HG02870 (cell line): ENCODE measurements at regions not wholly inside any gene's neighbourhood (a gene's known extent, or its start where the extent isn't known, plus 50 kb on each side); places are given as distances from the start of the nearest gene placed in this dataset.
"Not testable (repeated sequence)": the region's sequence is repeated elsewhere in the genome, so short reads cannot be mapped to it uniquely, and the experiment has no call there.

Source experiments
- ATAC-seq: cut with Tn5 transposase; IDR thresholded peaks from one replicate; pipeline ENCODE4 v1.9.1; 2021; ENCODE audit warnings: mild to moderate bottlenecking, moderate library complexity; ENCODE audit not compliant: unreplicated experiment

DNA sequence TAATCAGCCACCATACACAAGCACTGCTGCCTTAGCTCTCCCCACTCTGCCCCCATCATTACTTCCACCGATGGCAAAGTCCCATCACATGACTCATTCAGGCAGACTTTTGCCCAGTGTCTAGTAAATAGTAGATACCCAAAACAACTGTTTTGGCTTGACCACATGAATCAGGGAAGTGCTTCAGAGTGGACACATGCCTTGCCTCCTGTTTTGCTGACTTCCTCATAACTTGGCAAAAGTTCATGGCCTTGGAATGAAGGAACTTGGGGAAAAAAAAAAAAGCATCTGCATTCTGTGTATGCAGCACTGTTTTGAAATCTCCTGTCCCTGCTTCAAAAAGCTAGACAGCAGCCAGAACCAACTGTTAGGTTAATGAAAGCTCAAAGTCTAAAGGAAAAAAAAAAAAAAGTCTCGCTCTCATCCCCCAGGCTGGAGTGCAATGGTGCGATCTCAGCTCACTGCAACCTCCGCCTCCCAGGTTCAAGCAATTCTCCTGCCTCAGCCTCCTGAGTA, 335.3 kb downstream of the FAM181B start:
- ATAC-seq, result no peak

DNA sequence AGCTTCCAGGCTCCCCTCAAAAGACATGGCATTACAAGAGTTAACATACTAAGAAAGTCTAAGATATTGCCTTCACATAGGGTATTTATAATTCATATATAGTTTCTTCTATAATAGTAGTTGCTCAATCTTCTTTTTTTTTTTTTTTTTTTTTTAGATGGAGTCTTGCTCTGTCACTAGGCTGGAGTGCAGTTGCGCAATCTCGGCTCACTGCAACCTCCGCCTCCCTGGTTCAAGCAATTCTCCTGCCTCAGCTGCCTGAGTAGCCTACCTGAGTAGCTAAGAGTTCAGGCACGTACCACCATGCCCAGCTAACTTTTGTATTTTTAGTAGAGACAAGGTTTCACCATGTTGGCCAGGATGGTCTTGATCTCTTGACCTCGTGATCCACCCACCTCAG, 337.0 kb downstream of the FAM181B start:
- ATAC-seq, result not testable (repeated sequence)

DNA sequence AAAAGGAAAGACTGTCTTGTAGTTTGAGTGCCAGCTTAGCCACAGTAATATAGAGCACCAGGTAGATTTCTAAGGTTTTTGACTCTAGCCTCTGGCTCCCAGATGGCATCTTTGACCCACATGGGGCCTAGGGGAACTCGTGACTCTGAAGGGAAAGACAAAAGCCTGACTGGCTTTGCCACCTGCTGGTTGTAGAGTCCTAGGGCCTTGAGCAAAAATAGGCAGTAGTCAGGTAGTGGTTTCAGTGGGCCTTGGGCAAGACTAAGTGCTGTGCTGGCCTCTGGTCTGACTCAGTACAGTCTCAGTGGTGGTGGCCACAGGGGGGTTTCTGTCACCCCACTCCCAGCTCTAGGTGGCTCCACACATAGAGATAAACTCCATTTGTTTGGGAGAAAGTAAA, 349.4 kb downstream of the FAM181B start:
- ATAC-seq, result no peak

DNA sequence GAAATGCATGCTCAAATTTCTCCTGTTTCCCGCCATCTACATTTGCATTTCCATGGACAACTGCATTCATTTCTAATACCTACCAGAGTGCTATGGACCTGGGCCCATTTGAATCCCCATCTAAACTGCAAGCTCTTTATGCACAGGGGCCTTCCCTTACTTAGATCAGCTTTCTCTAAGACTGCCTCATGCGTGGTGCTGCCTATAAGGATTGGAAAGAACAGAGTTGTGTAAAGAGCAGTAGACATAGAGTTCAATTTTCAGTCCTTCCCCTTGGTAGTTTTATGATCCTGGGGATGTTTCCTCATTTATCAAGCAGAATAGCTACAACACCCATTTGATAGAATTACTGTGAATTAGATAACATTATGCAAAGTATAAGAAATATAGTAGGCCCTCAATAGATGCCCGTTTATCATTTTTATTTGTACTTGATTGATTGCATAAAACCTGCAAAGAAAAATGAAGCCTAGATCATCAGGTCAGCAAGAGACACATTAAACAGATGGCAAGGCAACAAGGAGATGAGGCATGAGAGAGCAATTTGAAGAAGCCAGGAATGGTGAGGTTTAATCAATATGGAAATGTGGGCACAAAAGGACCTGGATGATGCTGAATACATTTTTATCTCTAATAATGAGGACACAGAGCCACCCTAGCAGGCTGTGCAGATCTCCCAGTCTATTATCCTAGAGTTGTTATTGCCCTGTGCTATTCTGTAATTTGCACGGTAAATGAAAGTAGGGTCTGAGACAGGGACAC, 359.7 kb downstream of the FAM181B start:
- ATAC-seq, result no peak

DNA sequence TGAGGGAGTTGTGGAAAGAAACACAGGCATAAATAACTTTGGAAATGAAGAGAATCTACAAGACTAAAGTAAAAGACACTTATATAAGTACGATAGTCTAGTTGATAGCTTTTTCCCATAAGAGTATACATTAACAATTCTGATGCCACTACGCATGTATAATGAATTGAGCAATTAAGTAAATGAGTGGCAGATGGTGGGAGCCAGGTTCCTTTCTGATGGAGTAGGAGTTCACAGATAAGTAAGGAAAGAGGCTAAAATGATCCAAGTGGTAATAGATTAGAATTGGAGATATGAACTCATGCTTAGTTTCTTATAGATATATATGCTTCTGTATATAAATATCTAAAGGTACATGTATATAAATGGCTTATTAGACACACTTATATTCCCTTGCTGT, 368.3 kb downstream of the FAM181B start:
- ATAC-seq, result no peak

DNA sequence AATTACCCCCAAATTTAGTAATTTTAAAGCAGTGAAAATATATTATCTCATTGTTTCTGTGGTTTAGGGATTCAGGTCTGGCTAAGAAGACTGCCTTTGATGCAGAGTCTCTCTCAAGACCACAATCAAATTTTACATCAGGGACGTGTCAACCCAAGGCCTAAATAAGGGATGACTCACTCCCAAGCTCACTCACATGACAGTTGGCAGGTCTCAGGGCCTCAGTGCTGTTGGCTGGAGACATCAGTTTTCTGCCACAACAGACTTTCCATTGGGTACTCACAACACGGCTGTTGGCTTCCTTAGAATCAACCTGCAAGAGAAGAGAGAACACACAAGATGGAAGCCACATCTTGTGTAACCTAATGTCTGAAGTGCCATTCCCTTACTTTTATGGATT, 377.3 kb downstream of the FAM181B start:
- no peak for ATAC-seq

DNA sequence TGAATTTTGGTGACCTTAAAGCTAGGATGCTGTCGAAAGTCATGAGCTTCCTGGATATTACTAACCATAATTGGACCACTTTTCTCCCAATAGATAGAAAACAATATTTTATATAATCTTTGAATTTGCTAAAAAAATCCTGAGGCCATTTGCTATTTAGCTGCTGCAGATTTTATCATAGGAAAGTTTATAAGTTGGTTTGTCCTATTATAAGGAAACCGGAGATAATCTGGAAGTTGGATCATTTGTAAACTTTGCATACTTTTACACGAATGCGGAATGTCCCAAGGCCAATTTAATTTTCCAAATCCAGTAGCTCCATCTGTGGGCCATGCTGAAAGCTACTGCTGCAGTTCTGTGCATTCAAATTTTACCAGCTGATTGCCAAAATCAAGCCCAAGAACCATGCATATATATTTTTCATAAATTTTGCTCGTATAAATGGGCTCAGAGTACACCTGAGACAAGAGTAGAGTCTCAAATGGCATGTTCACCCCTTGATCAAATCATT, 378.3 kb downstream of the FAM181B start:
- ATAC-seq, result no peak

DNA sequence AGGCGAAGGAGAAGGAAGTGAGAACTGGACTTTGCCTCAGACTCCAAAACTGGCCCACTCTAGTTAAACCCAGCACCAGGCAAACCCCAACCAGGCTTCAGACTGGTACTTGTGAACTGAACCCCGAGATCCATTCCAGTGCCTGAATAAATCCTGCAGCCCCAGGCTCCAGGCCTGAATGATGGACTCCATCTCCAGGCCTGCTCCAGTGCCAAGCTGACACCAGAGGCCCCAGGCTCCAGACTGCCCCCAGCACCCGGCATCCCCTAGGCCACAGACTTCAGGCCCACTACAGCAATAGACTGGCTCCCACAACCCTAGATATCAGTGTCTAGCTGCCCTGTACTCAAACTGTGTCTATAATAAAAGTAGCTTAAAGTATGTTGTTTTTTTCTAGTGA, 406.8 kb downstream of the FAM181B start:
- ATAC-seq, result no peak

DNA sequence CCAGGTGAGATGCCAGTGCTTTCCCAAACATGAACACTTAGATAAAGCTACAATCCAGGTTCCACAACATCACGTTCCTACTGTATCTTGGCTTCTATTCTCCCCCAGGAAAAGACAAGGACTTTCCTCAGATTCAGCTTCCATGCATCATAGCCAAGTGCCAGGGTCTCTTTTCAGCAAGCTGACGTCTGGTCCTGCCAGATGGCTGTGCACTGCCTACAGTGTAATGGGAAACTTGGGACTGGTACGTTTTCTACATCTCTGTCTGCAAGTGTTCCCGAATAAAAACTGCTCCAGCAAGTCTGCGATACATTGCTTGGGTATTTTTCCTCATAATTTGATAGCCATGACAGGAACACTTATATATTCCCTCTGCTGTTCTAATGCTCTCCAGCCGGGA, 412.5 kb downstream of the FAM181B start:
- no peak for ATAC-seq

DNA sequence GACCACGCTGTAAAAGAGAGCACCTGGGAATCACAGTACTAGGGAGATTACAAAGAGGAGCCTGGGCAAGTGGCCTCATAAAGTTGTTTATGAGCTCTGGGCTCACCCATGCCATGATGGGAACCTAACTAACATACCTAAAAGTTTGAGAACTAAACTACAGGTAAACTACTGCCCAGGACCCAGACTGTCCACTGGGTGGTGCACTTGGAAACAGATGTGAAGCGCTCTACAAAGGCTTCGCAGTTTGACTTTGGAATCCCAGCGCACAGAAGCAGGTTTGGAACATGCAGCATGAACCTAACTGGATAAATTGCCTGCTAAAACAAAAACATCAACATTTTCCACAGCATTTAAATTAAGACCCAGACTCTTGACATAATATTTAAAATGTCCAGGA, 418.6 kb downstream of the FAM181B start:
- peak; percentile 57 for ATAC-seq

DNA sequence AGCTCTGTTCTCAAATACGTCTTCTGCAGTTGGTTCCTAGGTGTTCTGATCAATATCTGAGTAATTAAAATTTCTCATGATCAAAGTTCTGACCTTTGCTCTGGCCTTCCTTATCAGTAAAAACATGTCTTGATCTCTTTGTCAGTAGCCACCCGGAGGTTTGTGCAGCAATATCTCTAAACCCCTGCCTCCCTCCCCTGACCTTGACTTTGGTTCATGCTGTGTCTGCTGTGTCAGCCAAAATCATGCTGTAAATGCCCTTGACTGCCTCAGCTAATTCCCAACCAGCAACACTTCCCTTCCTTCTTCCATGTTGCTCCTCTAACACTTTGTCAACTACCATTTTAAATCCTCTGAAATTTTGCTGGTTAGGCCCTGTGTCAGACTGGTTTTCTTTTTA, 424.7 kb downstream of the FAM181B start:
- no peak for ATAC-seq

DNA sequence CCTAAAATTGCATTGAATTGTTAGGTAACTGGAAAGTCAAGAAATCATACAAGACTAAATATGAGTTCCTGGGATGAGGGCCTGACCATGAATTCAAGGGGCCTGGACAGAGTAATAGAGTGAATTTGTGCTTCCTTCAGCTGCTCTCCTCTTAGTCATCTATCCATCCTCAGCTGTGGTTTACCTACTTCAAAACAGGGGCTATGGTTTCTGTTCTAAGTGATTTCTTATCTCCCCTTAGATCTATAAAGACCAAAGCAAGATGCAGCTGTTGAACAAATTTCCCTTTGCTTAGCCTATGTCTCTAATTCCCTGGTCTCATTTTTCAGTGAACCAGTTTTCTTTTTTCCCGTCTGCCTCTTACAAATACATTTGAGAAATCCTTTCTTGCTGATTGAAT, 428.5 kb downstream of the FAM181B start:
- ATAC-seq, result no peak

DNA sequence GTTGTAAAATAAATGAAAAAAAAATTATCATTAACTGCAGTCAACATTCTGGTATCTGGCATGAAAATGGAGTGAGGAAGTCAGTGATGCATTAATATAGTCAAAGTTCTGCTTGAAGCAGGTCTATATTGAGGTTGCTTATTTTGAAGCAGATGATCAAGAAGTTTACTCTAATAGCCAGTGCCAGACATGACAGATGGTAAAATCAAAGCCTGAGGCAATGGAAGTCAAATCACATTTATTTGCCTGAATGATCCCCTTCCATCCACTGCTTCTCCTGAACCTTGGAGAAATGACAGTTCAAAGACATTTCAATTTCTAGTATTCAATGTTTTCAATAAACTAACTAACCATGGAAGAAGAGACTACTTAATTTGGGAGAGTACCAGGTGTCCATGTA, 430.0 kb downstream of the FAM181B start:
- ATAC-seq, result no peak

DNA sequence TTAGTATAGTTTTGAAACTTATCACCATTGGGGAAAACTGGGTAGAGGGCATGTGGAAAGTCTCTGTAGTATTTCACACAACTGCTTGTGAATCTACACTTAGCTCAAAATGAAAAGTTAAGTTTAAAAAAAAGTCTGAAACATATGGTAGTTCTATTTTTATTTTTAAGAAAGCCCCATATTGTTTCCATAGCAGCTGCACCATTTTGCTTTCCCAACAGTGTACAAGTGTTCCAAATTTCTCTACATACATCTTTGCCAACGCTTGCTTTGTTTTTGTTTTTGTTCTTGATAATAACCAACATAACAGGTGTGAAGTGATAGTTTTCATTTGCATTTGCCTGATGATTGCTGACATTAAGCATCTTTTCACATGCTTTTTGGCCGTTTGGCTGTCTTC, 445.2 kb downstream of the FAM181B start:
- no peak for ATAC-seq

DNA sequence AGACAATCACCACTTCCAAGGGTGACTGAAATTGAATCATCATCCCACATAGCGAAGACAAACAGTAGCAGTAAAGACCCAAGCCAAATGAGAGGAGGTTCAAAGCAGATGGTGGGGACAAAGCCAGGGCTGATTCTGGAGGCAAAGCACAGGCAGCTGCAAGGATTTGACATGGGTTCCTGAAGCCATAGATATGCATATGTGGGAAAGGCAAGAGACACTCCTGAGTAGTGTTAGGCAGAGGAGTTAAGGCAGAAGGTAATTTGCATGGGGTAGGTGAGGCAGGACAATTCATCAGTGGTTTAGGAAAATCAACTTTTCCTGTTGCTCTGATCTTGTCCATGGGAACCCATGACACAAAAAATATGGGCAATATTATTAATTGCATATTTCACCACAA, 462.8 kb downstream of the FAM181B start:
- no peak for ATAC-seq

DNA sequence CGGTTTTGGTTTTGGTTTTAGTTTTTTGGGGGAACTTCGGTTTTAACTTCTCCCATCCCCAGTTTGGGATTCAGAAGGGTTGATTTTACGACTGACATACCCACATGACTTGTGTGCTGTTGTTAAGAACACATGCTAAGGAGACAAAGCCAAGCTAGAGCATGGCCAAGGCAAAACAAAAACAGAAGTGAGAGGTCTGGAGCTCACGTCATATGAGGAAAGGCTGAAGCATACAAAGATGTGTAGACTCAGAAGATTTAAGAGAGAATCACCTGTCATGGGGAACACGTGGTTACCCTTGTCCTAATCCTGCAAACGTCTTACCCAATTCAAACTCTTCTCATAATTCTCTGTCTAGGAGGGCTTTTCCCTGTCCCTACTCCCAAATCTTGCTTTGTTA, 465.0 kb downstream of the FAM181B start:
- ATAC-seq, result no peak

DNA sequence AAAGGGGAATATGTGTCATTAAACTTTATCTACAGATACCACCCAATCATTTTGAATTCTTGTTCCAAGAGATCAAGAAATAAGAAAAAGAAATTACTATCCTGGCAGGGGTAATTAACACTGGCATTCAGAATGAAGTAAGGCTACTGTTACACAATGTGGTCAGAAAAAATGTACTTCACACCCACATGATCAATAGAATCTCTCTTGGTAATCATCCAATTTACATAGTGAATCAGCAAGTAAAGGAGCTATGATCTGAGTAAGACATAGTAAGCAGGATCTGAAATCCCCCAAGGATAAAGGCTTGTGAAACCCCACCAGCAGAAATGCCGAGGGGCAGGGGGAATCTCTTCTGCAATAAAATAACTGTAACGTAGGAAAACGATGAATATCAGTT, 466.5 kb downstream of the FAM181B start:
- ATAC-seq, result no peak

DNA sequence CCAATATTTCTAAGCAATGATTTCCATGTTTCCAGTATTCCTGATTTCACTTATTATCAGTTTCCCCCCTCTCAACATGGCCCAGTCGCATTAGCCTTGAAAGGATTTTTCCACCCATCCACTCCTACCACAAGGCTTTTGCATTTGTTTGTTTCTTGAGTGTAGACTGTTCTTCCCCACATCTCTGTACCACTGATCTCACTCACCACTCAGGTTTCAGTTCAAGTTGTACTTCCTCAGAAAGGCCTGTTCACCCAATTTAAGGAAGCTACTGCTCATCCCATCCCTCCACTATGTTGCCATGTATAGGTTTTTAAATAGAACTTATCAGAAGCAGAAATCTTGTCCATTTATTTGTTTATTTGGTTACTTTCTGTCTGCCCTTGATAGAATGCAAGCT, 472.3 kb downstream of the FAM181B start:
- peak; percentile 81 for ATAC-seq

DNA sequence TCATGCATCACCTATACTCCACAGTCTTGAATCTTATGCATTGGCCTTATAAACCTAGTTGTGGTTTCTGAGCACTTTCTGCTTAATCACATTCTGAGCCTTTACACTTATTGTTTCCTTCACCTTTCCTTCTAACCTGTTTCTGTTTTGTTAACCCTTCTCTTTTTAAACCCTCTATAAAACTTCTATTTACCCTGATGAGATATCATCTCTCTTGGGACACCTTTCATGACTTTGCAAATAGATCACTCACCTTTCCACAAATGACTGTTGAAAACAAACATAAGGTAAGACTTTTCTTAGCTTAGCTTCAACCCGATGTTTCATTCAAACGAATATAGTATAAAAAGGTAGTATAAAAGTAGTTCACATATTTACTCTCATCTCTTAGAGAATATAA, 483.6 kb downstream of the FAM181B start:
- ATAC-seq, result no peak

DNA sequence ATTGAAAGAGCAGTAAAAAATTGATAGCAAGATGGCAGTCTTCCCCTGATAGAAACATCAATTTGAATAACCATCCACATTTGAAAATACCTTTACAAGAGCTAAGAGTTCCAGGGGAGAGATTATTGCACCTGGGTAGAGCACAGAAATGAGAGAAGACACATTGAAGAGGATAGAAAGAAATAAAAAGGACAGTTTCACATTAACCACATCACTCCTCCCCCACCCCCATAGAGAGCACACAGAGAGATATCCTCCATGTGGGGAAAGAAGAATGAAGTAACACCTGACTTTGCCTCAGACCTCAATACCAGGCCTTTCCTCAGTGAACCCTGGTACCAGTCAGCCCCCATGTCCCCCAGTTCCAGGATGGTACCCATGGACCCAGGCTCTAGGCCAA, 486.7 kb downstream of the FAM181B start:
- no peak for ATAC-seq

DNA sequence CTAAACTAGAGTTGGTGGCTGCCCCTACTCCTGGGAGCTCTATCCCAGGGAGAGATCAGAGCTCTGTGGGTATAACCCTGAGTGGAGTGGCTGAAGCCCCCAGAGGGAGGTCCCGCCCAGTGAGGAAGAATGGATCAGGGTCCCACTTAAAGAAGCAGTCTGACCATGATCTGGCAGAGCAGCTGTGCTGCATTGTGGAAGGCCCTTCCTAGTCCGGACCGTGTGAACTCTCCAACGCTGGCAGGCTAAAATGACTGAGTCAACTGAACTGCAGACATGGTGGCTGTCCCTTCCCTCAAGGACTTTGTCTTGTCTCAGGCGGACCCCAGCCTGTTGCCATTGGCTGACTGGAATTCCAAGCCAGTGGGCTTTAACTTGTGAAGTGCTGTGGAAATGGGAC, 494.2 kb downstream of the FAM181B start:
- no peak for ATAC-seq

DNA sequence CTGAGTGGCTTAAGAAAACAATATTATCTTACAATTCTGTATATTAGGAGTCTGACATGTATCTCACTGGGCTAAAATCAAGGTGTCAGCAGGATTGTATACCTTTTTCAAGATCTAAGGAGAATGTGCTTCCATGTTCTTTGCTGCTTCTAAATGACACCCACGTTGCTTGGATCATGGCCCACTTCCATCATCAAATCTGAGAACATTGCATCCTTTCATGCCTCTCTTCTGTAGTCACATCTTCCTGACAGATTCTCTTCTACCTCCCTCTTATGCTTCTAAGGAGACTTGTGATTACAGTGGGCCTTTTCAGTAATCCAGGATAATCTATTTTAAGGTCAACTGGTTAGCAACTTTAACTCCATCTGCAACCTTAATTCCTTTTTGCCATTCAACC, 499.4 kb downstream of the FAM181B start:
- ATAC-seq, result no peak

DNA sequence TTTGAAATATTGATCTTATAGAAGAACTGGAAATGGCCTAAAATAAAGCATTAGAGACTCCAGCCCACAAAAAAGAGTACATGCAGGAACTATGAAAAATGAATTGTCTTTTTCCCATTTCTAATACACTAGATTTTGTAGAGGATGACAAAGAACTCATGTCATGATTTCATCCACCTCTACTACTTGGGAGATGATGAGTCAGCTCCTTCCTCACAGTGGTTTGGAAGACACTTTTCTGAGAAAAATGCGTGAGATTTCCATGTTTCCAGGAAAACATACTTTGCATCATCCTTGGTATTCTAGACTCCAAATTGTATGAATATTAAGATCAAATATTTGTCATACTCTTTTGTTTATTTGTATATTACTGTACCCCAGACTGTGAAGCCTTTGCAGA, 500.5 kb downstream of the FAM181B start:
- no peak for ATAC-seq
